ENCODE measurements at regions not wholly inside any gene's neighbourhood (a gene's known extent, or its start where the extent isn't known, plus 50 kb on each side); places are given as distances from the start of the nearest gene placed in this dataset.

GRCh38 chr2:173692068-173692467 is 273.1 kb downstream of the SP3 start:
- Histone ChIP-seq H3K4me1 (no peaks in the 10 kb centered on the region), H3K36me3 (no peaks in the 10 kb centered on the region), H3K27me3 (no peaks in the 10 kb centered on the region), H3K4me3 (no peak overlapping the region), H3K27ac (no peak overlapping the region), H3K9me3 (no peaks in the 10 kb centered on the region)
- ATAC-seq: no peak
- 62 to 66% methylated on average over 4 to 5 of the region's 5 CpGs for WGBS, 2 donors (ENCODE audit: low coverage in 1 of 2)
- TF ChIP-seq POLR2AphosphoS5 (IDR thresholded peaks at IDR 0.05): no peak
- TF ChIP-seq EP300 (IDR thresholded peaks at IDR 0.05): no peak
- TF ChIP-seq, protein P1, sequence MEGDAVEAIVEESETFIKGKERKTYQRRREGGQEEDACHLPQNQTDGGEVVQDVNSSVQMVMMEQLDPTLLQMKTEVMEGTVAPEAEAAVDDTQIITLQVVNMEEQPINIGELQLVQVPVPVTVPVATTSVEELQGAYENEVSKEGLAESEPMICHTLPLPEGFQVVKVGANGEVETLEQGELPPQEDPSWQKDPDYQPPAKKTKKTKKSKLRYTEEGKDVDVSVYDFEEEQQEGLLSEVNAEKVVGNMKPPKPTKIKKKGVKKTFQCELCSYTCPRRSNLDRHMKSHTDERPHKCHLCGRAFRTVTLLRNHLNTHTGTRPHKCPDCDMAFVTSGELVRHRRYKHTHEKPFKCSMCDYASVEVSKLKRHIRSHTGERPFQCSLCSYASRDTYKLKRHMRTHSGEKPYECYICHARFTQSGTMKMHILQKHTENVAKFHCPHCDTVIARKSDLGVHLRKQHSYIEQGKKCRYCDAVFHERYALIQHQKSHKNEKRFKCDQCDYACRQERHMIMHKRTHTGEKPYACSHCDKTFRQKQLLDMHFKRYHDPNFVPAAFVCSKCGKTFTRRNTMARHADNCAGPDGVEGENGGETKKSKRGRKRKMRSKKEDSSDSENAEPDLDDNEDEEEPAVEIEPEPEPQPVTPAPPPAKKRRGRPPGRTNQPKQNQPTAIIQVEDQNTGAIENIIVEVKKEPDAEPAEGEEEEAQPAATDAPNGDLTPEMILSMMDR (IDR thresholded peaks at IDR 0.05): no peak
- TF ChIP-seq POLR2A (IDR thresholded peaks at IDR 0.05): no peak

DNA sequence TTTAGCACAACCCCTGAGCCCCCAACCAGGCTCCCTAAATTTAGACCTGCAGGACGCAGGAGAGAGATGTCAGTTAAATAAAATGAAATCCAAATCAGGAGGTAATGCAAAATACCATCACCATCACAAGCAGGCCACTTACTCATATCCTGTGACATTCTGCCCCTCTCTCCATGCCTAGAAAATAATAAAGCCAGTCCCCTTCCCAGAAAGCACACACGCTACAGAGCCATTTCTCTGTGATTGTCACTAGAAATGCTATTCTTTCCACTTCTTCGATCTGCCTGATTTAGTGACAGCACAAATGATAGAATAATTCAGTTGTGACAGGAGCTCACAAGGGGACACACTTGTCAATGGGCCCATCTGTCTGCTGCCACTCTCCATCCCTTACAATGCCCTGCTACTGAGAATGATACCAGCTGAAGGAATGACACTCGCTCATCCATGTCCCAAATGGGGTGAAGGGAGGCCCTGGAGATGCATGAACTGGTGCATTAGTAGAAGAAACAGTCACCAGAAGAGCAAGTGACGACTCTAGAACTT is 272.1 kb downstream of the SP3 start:
- H3K36me3 ChIP-seq: no peaks in the 10 kb centered on the region
- ATAC-seq: no peak
- 93 to 94% methylated on average over 4 to 5 of the region's 5 CpGs for WGBS, 2 donors (ENCODE audit: low coverage in 1 of 2)

GRCh38 chr2:173696274-173696673 is 268.9 kb downstream of the SP3 start:
- H3K9me3 ChIP-seq: no peaks in the 10 kb centered on the region
- TF ChIP-seq POLR2A (IDR thresholded peaks at IDR 0.05): no peak
- TF ChIP-seq, protein P1 (IDR thresholded peaks at IDR 0.05): no peak
- no peaks in the 10 kb centered on the region for H3K27me3 ChIP-seq
- ATAC-seq: no peak
- H3K4me3 ChIP-seq: no peak overlapping the region
- WGBS, 2 donors (ENCODE audit: low coverage in 1 of 2): 58 to 97% methylated on average over 4 to 5 of the region's 5 CpGs
- no peak overlapping the region for H3K27ac ChIP-seq
- H3K36me3 ChIP-seq: no peaks in the 10 kb centered on the region
- no peaks in the 10 kb centered on the region for H3K4me1 ChIP-seq

More for the DNA sequence above, 272.1 kb downstream of the SP3 start:
- Histone ChIP-seq H3K9me3 (no peaks in the 10 kb centered on the region), H3K27me3 (no peaks in the 10 kb centered on the region), H3K4me3 (no peak overlapping the region), H3K4me1 (no peaks in the 10 kb centered on the region), H3K27ac (no peak overlapping the region)
- TF ChIP-seq EP300 (IDR thresholded peaks at IDR 0.05) (no peak), POLR2AphosphoS5 (IDR thresholded peaks at IDR 0.05) (no peak), POLR2A (IDR thresholded peaks at IDR 0.05) (no peak)
- TF ChIP-seq, protein P1 (IDR thresholded peaks at IDR 0.05): no peak

GRCh38 chr2:173697929-173698328 is 267.2 kb downstream of the SP3 start:
- WGBS, 2 donors (ENCODE audit: low coverage in 1 of 2): 83 to 100% methylated on average over 1 of the region's 1 CpG
- ATAC-seq: no peak
- Histone ChIP-seq H3K4me3 (no peak overlapping the region), H3K9me3 (no peaks in the 10 kb centered on the region), H3K27ac (no peak overlapping the region), H3K27me3 (no peaks in the 10 kb centered on the region), H3K4me1 (no peaks in the 10 kb centered on the region), H3K36me3 (no peaks in the 10 kb centered on the region)
- TF ChIP-seq POLR2A (IDR thresholded peaks at IDR 0.05): no peak
- no peak for TF ChIP-seq POLR2AphosphoS5 (IDR thresholded peaks at IDR 0.05)
- TF ChIP-seq EP300 (IDR thresholded peaks at IDR 0.05): no peak
- TF ChIP-seq, protein P1 (IDR thresholded peaks at IDR 0.05): no peak

- 46% methylated on average over 4 of the region's 4 CpGs; no CpG with 5 or more reads in 1 of the 2 donors for WGBS, 2 donors (ENCODE audit: low coverage in 1 of 2)
- Histone ChIP-seq H3K4me1 (no peaks in the 10 kb centered on the region), H3K36me3 (no peaks in the 10 kb centered on the region), H3K27me3 (no peaks in the 10 kb centered on the region), H3K9me3 (no peaks in the 10 kb centered on the region), H3K4me3 (no peak overlapping the region), H3K27ac (no peak overlapping the region)
- ATAC-seq: no peak
- TF ChIP-seq POLR2AphosphoS5 (IDR thresholded peaks at IDR 0.05) (no peak), POLR2A (IDR thresholded peaks at IDR 0.05) (no peak), EP300 (IDR thresholded peaks at IDR 0.05) (no peak)
- TF ChIP-seq, protein P1 (IDR thresholded peaks at IDR 0.05): no peak
These were observed 259.5 kb downstream of the SP3 start for GRCh38 chr2:173705656-173706055.

Measured in gastroesophageal sphincter (tissue), 4 donors.